ENCODE measurements at regions not wholly inside any gene's neighbourhood (a gene's known extent, or its start where the extent isn't known, plus 50 kb on each side); places are given as distances from the start of the nearest gene placed in this dataset.

GRCh38 chr13:44769686-44770085 is 193.6 kb upstream of the TSC22D1 start:
- Histone ChIP-seq H3K27ac (ENCODE audit: low read depth, low read length) (no peak overlapping the region), H3K4me1 (ENCODE audit: control insufficient read depth in 1 of 2, insufficient read depth in 2 of 2, low read length in 2 of 2) (peaks cover 13 to 40% of the 10 kb centered on the region in 2 donors), H3K27me3 (ENCODE audit: control insufficient read depth in 1 of 2, insufficient read depth in 2 of 2, low read length in 2 of 2) (no peaks in the 10 kb centered on the region), H3K9me3 (ENCODE audit: control insufficient read depth in 1 of 2, low read length in 2 of 2) (no peaks in the 10 kb centered on the region), H3K36me3 (ENCODE audit: control insufficient read depth in 1 of 2, insufficient read depth in 2 of 2, low read length in 2 of 2) (no peaks in the 10 kb centered on the region), H3K4me3 (ENCODE audit: low read depth in 1 of 2, low read length in 2 of 2) (no peak overlapping the region), H3K9ac (ENCODE audit: low read depth in 1 of 2, low read length in 2 of 2) (no peak overlapping the region)

- Histone ChIP-seq H3K36me3 (ENCODE audit: control insufficient read depth in 1 of 2, insufficient read depth in 2 of 2, low read length in 2 of 2) (no peaks in the 10 kb centered on the region), H3K9ac (ENCODE audit: low read depth in 1 of 2, low read length in 2 of 2) (no peak overlapping the region), H3K27me3 (ENCODE audit: control insufficient read depth in 1 of 2, insufficient read depth in 2 of 2, low read length in 2 of 2) (no peaks in the 10 kb centered on the region), H3K27ac (ENCODE audit: low read depth, low read length) (no peak overlapping the region), H3K4me1 (ENCODE audit: control insufficient read depth in 1 of 2, insufficient read depth in 2 of 2, low read length in 2 of 2) (peaks cover 13 to 46% of the 10 kb centered on the region in 2 donors), H3K4me3 (ENCODE audit: low read depth in 1 of 2, low read length in 2 of 2) (no peak overlapping the region), H3K9me3 (ENCODE audit: control insufficient read depth in 1 of 2, low read length in 2 of 2) (no peaks in the 10 kb centered on the region)
These were observed 192.8 kb upstream of the TSC22D1 start for GRCh38 chr13:44768775-44769581.

DNA sequence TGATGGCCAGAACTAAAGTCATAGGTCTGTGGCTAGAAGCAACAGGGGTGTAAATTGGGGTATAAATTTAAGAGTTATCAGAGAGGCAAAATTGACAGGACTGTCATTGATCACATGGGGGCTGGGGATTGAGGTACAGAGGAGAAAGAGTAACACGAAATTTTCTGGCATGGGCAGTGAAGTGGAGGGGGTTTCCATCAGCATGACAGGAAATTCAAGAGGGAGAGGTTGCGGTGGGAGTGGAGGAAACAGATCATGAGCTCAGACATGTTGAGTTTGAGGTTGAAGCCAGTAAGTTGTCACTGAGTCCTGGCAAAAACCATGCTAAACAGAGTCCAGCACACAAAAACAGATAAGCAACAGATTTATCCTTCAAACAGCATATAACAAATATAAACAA is 192.1 kb upstream of the TSC22D1 start:
- Histone ChIP-seq H3K4me3 (ENCODE audit: low read depth in 1 of 2, low read length in 2 of 2) (no peak overlapping the region), H3K27ac (ENCODE audit: low read depth, low read length) (no peak overlapping the region), H3K27me3 (ENCODE audit: control insufficient read depth in 1 of 2, insufficient read depth in 2 of 2, low read length in 2 of 2) (no peaks in the 10 kb centered on the region), H3K9ac (ENCODE audit: low read depth in 1 of 2, low read length in 2 of 2) (no peak overlapping the region), H3K36me3 (ENCODE audit: control insufficient read depth in 1 of 2, insufficient read depth in 2 of 2, low read length in 2 of 2) (no peaks in the 10 kb centered on the region), H3K9me3 (ENCODE audit: control insufficient read depth in 1 of 2, low read length in 2 of 2) (no peaks in the 10 kb centered on the region), H3K4me1 (ENCODE audit: control insufficient read depth in 1 of 2, insufficient read depth in 2 of 2, low read length in 2 of 2) (peaks cover 19 to 54% of the 10 kb centered on the region in 2 donors)

DNA sequence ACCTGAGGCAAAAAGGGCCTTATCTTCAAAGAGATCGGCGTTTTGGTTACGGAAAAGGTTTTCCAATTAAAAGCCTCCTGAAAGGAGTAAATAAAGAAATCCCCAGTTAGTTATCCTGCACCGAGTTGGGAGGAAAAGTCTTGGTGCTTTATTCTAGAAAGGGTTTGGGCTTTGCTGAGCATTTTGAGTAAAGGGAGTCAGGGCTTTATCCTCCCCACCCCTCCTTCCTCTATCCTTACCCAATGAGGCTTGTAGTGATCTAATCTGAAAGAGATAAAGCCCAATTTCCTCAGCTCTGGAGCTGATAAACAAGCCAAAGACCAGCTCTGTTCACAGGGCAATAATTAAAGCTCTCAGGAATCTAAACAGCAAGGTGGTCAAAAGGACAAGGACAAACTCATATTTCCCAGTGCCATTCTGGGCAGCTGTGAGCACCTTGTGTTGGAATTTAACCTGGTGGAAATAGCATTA is 188.9 kb upstream of the TSC22D1 start:
- H3K4me1 ChIP-seq (ENCODE audit: control insufficient read depth in 1 of 2, insufficient read depth in 2 of 2, low read length in 2 of 2): peaks cover 32 to 67% of the 10 kb centered on the region in 2 donors
- H3K9me3 ChIP-seq (ENCODE audit: control insufficient read depth in 1 of 2, low read length in 2 of 2): no peaks in the 10 kb centered on the region
- peak overlapping the region in 1 of 2 donors; percentile 38 for H3K9ac ChIP-seq (ENCODE audit: low read depth in 1 of 2, low read length in 2 of 2)
- no peaks in the 10 kb centered on the region for H3K27me3 ChIP-seq (ENCODE audit: control insufficient read depth in 1 of 2, insufficient read depth in 2 of 2, low read length in 2 of 2)
- peak overlapping the region; percentile 68 for H3K27ac ChIP-seq (ENCODE audit: low read depth, low read length)
- H3K4me3 ChIP-seq (ENCODE audit: low read depth in 1 of 2, low read length in 2 of 2): peak overlapping the region in 1 of 2 donors; percentile 30
- H3K36me3 ChIP-seq (ENCODE audit: control insufficient read depth in 1 of 2, insufficient read depth in 2 of 2, low read length in 2 of 2): no peaks in the 10 kb centered on the region

DNA sequence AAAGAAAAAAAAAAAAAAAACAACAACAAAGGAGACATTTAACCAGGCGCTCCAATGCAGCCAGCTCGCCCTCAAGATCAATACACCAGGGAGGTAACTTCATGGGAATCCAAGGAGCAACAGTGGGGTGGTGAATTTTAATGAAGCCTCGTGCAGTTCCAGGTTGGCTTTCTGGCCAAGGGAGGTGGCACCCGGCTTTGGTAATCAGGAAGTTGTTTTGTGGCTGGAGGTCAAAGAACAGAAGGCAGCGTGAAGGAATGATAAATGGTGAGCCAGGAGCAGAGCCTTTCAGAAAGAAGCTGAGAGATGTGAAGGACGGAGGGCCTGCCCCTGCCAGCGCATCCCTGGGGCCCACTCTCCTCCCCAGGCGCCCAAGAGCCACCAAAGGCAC is 188.2 kb upstream of the TSC22D1 start:
- H3K9me3 ChIP-seq (ENCODE audit: control insufficient read depth in 1 of 2, low read length in 2 of 2): no peaks in the 10 kb centered on the region
- H3K27ac ChIP-seq (ENCODE audit: low read depth, low read length): peak overlapping the region; percentile 68
- peak overlapping the region; percentile 23 to 30 for H3K4me3 ChIP-seq (ENCODE audit: low read depth in 1 of 2, low read length in 2 of 2)
- H3K27me3 ChIP-seq (ENCODE audit: control insufficient read depth in 1 of 2, insufficient read depth in 2 of 2, low read length in 2 of 2): no peaks in the 10 kb centered on the region
- H3K36me3 ChIP-seq (ENCODE audit: control insufficient read depth in 1 of 2, insufficient read depth in 2 of 2, low read length in 2 of 2): no peaks in the 10 kb centered on the region
- H3K9ac ChIP-seq (ENCODE audit: low read depth in 1 of 2, low read length in 2 of 2): no peak overlapping the region
- H3K4me1 ChIP-seq (ENCODE audit: control insufficient read depth in 1 of 2, insufficient read depth in 2 of 2, low read length in 2 of 2): peaks cover 36 to 67% of the 10 kb centered on the region in 2 donors

- no peak overlapping the region for H3K4me3 ChIP-seq (ENCODE audit: low read depth in 1 of 2, low read length in 2 of 2)
- peaks cover 41 to 67% of the 10 kb centered on the region in 2 donors for H3K4me1 ChIP-seq (ENCODE audit: control insufficient read depth in 1 of 2, insufficient read depth in 2 of 2, low read length in 2 of 2)
- H3K9me3 ChIP-seq (ENCODE audit: control insufficient read depth in 1 of 2, low read length in 2 of 2): no peaks in the 10 kb centered on the region
- no peaks in the 10 kb centered on the region for H3K27me3 ChIP-seq (ENCODE audit: control insufficient read depth in 1 of 2, insufficient read depth in 2 of 2, low read length in 2 of 2)
- H3K36me3 ChIP-seq (ENCODE audit: control insufficient read depth in 1 of 2, insufficient read depth in 2 of 2, low read length in 2 of 2): no peaks in the 10 kb centered on the region
- H3K9ac ChIP-seq (ENCODE audit: low read depth in 1 of 2, low read length in 2 of 2): no peak overlapping the region
- H3K27ac ChIP-seq (ENCODE audit: low read depth, low read length): no peak overlapping the region
These were observed 187.6 kb upstream of the TSC22D1 start for GRCh38 chr13:44763615-44764301.

DNA sequence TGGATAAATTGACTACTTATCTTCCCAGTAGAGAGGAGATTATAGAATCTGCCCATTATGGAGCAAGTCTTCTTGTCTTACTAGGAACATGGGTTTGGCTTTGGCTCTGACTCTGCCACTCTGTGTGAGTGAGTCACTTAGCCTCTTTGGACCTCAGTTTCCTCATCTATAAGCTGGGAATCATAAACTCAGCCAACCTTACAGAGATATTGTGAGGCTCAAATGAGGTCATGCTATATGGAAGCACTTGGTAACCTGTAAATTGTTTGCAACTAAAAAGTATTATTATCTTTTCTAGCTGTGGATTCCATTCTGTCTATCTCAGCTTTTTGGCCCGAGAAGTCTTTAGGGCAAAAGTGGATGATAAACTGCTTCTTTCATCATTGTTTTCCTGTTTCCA is 186.8 kb upstream of the TSC22D1 start:
- no peaks in the 10 kb centered on the region for H3K27me3 ChIP-seq (ENCODE audit: control insufficient read depth in 1 of 2, insufficient read depth in 2 of 2, low read length in 2 of 2)
- no peak overlapping the region for H3K4me3 ChIP-seq (ENCODE audit: low read depth in 1 of 2, low read length in 2 of 2)
- no peaks in the 10 kb centered on the region for H3K36me3 ChIP-seq (ENCODE audit: control insufficient read depth in 1 of 2, insufficient read depth in 2 of 2, low read length in 2 of 2)
- H3K9ac ChIP-seq (ENCODE audit: low read depth in 1 of 2, low read length in 2 of 2): no peak overlapping the region
- no peaks in the 10 kb centered on the region for H3K9me3 ChIP-seq (ENCODE audit: control insufficient read depth in 1 of 2, low read length in 2 of 2)
- H3K27ac ChIP-seq (ENCODE audit: low read depth, low read length): no peak overlapping the region
- peaks cover 45 to 71% of the 10 kb centered on the region in 2 donors for H3K4me1 ChIP-seq (ENCODE audit: control insufficient read depth in 1 of 2, insufficient read depth in 2 of 2, low read length in 2 of 2)

- no peaks in the 10 kb centered on the region for H3K27me3 ChIP-seq (ENCODE audit: control insufficient read depth in 1 of 2, insufficient read depth in 2 of 2, low read length in 2 of 2)
- H3K4me3 ChIP-seq (ENCODE audit: low read depth in 1 of 2, low read length in 2 of 2): no peak overlapping the region
- no peaks in the 10 kb centered on the region for H3K36me3 ChIP-seq (ENCODE audit: control insufficient read depth in 1 of 2, insufficient read depth in 2 of 2, low read length in 2 of 2)
- H3K27ac ChIP-seq (ENCODE audit: low read depth, low read length): no peak overlapping the region
- no peak overlapping the region for H3K9ac ChIP-seq (ENCODE audit: low read depth in 1 of 2, low read length in 2 of 2)
- H3K4me1 ChIP-seq (ENCODE audit: control insufficient read depth in 1 of 2, insufficient read depth in 2 of 2, low read length in 2 of 2): peaks cover 50 to 64% of the 10 kb centered on the region in 2 donors
- no peaks in the 10 kb centered on the region for H3K9me3 ChIP-seq (ENCODE audit: control insufficient read depth in 1 of 2, low read length in 2 of 2)
These were observed 184.3 kb upstream of the TSC22D1 start for GRCh38 chr13:44760434-44760833.

DNA sequence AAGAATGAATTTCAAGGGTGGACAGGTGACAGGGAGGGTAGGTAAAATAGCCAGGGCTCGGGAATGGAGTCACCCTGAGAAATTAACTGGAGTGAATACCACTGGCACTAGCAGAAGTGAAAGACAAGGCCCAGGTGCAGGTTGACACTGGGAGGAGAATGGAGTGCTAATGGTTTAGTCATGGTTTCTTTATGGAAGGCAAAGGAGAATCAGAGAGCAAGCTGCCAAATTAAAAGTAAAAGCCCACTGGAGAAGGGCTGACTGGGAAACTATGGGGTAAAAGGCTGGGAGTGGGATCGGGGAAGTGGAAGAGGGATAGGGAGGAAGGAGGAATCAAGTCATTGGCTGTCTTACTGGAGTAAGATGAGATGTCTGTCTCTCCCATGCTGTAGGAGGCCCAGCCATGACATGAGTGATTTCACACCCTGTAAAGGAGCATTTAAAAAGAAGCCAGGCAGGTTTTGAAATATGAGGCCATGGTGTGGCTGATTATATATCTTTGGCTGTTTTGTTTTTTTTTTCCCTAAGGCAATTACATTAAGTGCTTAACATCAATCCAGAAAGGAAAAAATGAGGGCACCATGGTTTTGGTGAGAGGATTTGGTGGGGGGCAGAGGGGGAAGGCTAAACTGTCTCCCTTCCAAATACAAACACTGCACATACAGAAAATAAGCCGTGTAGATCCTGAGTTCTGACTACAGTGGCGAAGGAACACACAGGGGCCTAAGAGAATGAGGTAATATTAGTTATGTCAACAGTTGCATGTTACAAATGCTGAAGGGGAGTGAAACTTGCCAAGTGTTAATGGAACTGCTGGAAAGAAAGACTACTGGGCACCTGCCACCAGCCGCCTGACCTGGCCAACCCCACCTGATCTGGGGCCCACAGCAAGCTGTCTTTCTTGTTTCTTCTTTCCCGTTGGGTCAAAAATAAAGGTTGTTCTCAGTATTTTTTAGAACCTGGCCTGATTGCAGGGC is 183.5 kb upstream of the TSC22D1 start:
- Histone ChIP-seq H3K27me3 (ENCODE audit: control insufficient read depth in 1 of 2, insufficient read depth in 2 of 2, low read length in 2 of 2) (no peaks in the 10 kb centered on the region), H3K9me3 (ENCODE audit: control insufficient read depth in 1 of 2, low read length in 2 of 2) (no peaks in the 10 kb centered on the region), H3K4me1 (ENCODE audit: control insufficient read depth in 1 of 2, insufficient read depth in 2 of 2, low read length in 2 of 2) (peaks cover 50 to 64% of the 10 kb centered on the region in 2 donors), H3K27ac (ENCODE audit: low read depth, low read length) (no peak overlapping the region), H3K36me3 (ENCODE audit: control insufficient read depth in 1 of 2, insufficient read depth in 2 of 2, low read length in 2 of 2) (no peaks in the 10 kb centered on the region), H3K4me3 (ENCODE audit: low read depth in 1 of 2, low read length in 2 of 2) (no peak overlapping the region), H3K9ac (ENCODE audit: low read depth in 1 of 2, low read length in 2 of 2) (no peak overlapping the region)
